Upper lobe of left lung (tissue), 6 donors: ENCODE measurements at regions not wholly inside any gene's neighbourhood (a gene's known extent, or its start where the extent isn't known, plus 50 kb on each side); places are given as distances from the start of the nearest gene placed in this dataset.

Source experiments
- ATAC-seq, 2 donors: fragments of 200-7000 bp; cut with Tn5 transposase; one replicate each; pipeline ENCODE4 v1.9.1; 2022; ENCODE audit warnings: mild to moderate bottlenecking in 2 of 2, moderate library complexity in 2 of 2; ENCODE audit not compliant: low FRiP score in 2 of 2
- DNase-seq, 2 donors: peaks; one replicate each; pipeline ENCODE4 v3.0.0-alpha.2; 2019 to 2020
- H3K27ac ChIP-seq, 4 donors: fragments of 200-600 bp; sonication (generic); one replicate each; pipeline ENCODE4 v1.5.1; 2016 to 2019
- H3K27me3 ChIP-seq, 4 donors: fragments of 200-600 bp; sonication (generic); one replicate each; pipeline ENCODE4 v1.5.1; 2017 to 2019
- H3K36me3 ChIP-seq, 4 donors: fragments of 200-600 bp; sonication (generic); one replicate each; pipeline ENCODE4 v1.5.1; 2016 to 2019
- H3K4me1 ChIP-seq, 4 donors: fragments of 200-600 bp; sonication (generic); one replicate each; pipeline ENCODE4 v1.5.1; 2018 to 2019
- H3K4me3 ChIP-seq, 4 donors: fragments of 200-600 bp; sonication (generic); one replicate each; pipeline ENCODE4 v1.5.1; 2017 to 2019; ENCODE audit warnings: mild to moderate bottlenecking in 2 of 4, moderate library complexity in 1 of 4
- H3K9me3 ChIP-seq, 4 donors: fragments of 200-600 bp; sonication (generic); one replicate each; pipeline ENCODE4 v1.5.1; 2018 to 2019
- EP300 ChIP-seq, 4 donors: sonication (generic); formaldehyde crosslinking; IDR thresholded peaks; one replicate each; pipeline ENCODE4 v1.5.1; 2017; ENCODE audit warnings: antibody characterized with exemption in 4 of 4, control low read depth in 2 of 4
- POLR2A ChIP-seq, 4 donors: fragments of 450-650 bp; IDR thresholded peaks; one replicate each; pipeline ENCODE4 v1.5.1; 2016 to 2017; ENCODE audit warnings: antibody characterized with exemption in 4 of 4, mild to moderate bottlenecking in 2 of 4
- POLR2AphosphoS5 ChIP-seq, 2 donors: sonication (generic); formaldehyde crosslinking; IDR thresholded peaks; one replicate each; pipeline ENCODE4 v1.5.1; 2017; ENCODE audit warnings: antibody characterized with exemption in 2 of 2
- WGBS, 2 donors: methylation state at CpG; one replicate each; pipeline ENCODE4 v1.1.5; 2017 to 2018; 5-methylcytosine and 5-hydroxymethylcytosine counted together
- TF ChIP-seq, protein P1 (sequence below), 6 experiments: fragments of 450-650 bp in 4 of 6; fragments of 200-600 bp in 2 of 6; sonication (generic) in 2 of 6; IDR thresholded peaks; one replicate each; pipeline ENCODE4 v1.5.1; 2016 to 2019; ENCODE audit warnings: antibody characterized with exemption in 6 of 6
- donor health status: DM: no; HTN: no; CAD: no; lungs with moderate emphysema.
- donor health status: DM: no; HTN: yes; CAD: no; lungs with severe emphysema.

DNA sequence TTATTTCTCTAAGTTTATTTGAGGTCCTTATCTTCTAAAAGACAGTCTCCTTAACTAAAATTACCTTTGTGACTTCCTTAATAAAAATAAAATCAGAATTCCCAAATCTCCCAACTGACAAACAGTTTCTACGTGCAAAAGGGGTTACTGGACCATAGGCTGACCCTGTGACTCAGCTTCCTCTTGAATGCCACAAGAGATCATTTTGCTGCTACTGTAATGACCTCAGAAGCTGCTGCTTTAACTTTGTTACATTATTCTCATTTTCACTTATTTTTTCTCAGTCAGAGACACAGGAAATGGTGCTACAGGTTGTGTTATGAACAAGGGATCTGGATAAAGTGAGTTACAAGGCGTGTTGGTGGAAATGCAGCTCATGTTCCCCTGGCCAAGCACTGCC is 132.2 kb upstream of the TMTC2 start:
- Histone ChIP-seq H3K27me3 (no peaks in the 10 kb centered on the region), H3K27ac (no peak overlapping the region), H3K4me1 (no peaks in the 10 kb centered on the region), H3K4me3 (no peak overlapping the region), H3K9me3 (peaks cover 0 to 4% (median 1%) of the 10 kb centered on the region in 4 donors), H3K36me3 (no peaks in the 10 kb centered on the region)
- WGBS, 2 donors: 58 to 61% methylated on average over 2 of the region's 2 CpGs
- DNase-seq (no peak), ATAC-seq (no peak)
- TF ChIP-seq, protein P1, sequence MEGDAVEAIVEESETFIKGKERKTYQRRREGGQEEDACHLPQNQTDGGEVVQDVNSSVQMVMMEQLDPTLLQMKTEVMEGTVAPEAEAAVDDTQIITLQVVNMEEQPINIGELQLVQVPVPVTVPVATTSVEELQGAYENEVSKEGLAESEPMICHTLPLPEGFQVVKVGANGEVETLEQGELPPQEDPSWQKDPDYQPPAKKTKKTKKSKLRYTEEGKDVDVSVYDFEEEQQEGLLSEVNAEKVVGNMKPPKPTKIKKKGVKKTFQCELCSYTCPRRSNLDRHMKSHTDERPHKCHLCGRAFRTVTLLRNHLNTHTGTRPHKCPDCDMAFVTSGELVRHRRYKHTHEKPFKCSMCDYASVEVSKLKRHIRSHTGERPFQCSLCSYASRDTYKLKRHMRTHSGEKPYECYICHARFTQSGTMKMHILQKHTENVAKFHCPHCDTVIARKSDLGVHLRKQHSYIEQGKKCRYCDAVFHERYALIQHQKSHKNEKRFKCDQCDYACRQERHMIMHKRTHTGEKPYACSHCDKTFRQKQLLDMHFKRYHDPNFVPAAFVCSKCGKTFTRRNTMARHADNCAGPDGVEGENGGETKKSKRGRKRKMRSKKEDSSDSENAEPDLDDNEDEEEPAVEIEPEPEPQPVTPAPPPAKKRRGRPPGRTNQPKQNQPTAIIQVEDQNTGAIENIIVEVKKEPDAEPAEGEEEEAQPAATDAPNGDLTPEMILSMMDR (IDR thresholded peaks at IDR 0.05): no peak
- TF ChIP-seq POLR2AphosphoS5 (IDR thresholded peaks at IDR 0.05) (no peak), POLR2A (IDR thresholded peaks at IDR 0.05) (no peak), EP300 (IDR thresholded peaks at IDR 0.05) (no peak)

DNA sequence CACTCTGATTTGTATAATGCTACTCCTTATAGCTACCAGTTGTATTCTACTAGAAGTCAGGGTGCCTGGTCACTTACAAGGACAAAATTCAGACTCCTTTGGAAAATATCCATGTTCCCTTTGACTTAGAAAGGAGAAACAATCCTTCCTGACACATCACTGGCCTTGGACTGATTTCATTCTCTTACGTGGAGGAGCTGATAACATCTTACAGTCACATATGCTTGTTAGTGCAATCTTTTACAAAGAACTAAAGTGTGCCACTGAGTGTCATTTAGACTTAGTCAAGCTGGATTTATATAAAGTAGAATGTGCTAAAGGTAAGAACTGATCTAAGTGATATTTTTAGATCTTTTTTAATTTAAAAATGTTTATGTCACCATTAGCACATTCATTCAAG is 131.0 kb upstream of the TMTC2 start:
- DNase-seq (no peak), ATAC-seq (no peak)
- Histone ChIP-seq H3K9me3 (peaks cover 0 to 4% (median 1%) of the 10 kb centered on the region in 4 donors), H3K27me3 (no peaks in the 10 kb centered on the region), H3K27ac (no peak overlapping the region), H3K36me3 (no peaks in the 10 kb centered on the region), H3K4me3 (no peak overlapping the region), H3K4me1 (no peaks in the 10 kb centered on the region)
- TF ChIP-seq POLR2AphosphoS5 (IDR thresholded peaks at IDR 0.05) (no peak), POLR2A (IDR thresholded peaks at IDR 0.05) (no peak), EP300 (IDR thresholded peaks at IDR 0.05) (no peak)
- TF ChIP-seq, protein P1 (IDR thresholded peaks at IDR 0.05): no peak
- 13 to 18% methylated on average over 1 of the region's 1 CpG for WGBS, 2 donors

DNA sequence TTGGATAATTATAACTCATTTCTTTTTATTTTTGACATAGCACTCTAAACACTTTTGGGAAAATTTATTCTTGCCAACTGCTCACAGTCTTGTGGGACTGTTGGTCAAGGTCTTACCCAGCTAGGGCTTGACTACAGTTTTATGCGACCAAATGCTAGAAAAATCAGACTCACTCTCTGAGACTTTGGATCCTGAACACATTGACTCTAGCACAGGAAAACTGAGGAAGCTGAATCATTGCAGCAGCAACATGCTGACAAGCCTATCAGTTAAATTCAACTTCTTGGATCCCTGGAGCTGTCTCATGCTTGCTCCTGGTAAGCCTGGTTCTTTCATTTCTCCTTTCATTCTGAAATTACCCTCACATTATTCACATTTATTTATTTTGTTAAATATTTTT is 120.7 kb upstream of the TMTC2 start:
- no peak for TF ChIP-seq POLR2AphosphoS5 (IDR thresholded peaks at IDR 0.05)
- no peak for TF ChIP-seq EP300 (IDR thresholded peaks at IDR 0.05)
- no peak for TF ChIP-seq POLR2A (IDR thresholded peaks at IDR 0.05)
- TF ChIP-seq, protein P1 (IDR thresholded peaks at IDR 0.05): no peak
- 90 to 91% methylated on average over 1 of the region's 1 CpG for WGBS, 2 donors
- Histone ChIP-seq H3K36me3 (no peaks in the 10 kb centered on the region), H3K9me3 (no peaks in the 10 kb centered on the region), H3K4me1 (no peaks in the 10 kb centered on the region), H3K4me3 (no peak overlapping the region), H3K27me3 (no peaks in the 10 kb centered on the region), H3K27ac (no peak overlapping the region)
- ATAC-seq (no peak), DNase-seq (no peak)

DNA sequence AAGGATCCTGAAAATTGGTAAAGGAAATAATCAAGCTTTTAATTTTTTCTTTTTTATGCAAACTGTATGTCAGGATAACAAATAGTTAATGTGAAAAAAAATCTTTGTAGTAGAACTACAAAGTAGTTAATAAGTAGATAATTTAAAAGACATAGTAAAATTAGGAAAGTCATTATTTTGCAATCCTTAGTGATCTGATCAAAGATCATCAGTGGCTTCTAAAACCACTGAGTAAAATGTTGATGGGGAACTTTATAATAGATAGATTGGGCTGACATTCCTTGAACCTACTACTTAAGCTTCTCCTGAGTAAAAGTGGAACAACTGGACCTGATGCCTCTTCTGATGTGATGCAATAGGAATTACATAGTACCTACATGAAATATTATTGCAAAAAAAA is 119.0 kb upstream of the TMTC2 start:
- ATAC-seq (no peak), DNase-seq (no peak)
- no peak overlapping the region for H3K27ac ChIP-seq
- no peaks in the 10 kb centered on the region for H3K4me1 ChIP-seq
- H3K36me3 ChIP-seq: no peaks in the 10 kb centered on the region
- no peaks in the 10 kb centered on the region for H3K9me3 ChIP-seq
- no peaks in the 10 kb centered on the region for H3K27me3 ChIP-seq
- TF ChIP-seq POLR2A (IDR thresholded peaks at IDR 0.05) (no peak), EP300 (IDR thresholded peaks at IDR 0.05) (no peak), POLR2AphosphoS5 (IDR thresholded peaks at IDR 0.05) (no peak)
- TF ChIP-seq, protein P1 (IDR thresholded peaks at IDR 0.05): no peak
- H3K4me3 ChIP-seq: no peak overlapping the region

DNA sequence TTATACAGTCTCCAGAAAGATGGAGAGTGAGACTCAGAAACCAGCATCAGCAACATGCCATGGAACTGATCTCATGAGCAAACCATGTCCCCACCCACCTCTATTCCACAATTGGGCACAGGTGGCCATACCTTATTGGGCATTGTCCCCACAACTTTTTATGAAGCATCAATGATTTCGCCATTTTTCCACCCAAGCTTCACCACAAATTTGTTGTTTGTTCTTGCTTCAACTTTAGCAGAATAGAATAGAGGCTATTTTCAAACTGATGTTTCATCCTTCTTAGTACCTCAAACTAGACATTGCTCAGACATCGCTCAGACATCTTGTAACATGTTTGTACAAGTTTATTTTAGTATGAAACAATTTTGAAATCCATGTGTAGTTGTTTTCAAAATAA is 112.5 kb upstream of the TMTC2 start:
- no peak for ATAC-seq
- Histone ChIP-seq H3K9me3 (no peaks in the 10 kb centered on the region), H3K27me3 (no peaks in the 10 kb centered on the region), H3K36me3 (no peaks in the 10 kb centered on the region), H3K27ac (no peak overlapping the region), H3K4me3 (no peak overlapping the region), H3K4me1 (no peaks in the 10 kb centered on the region)
- 82 to 83% methylated on average over 2 of the region's 2 CpGs for WGBS, 2 donors
- TF ChIP-seq EP300 (IDR thresholded peaks at IDR 0.05) (no peak), POLR2AphosphoS5 (IDR thresholded peaks at IDR 0.05) (no peak), POLR2A (IDR thresholded peaks at IDR 0.05) (no peak)
- TF ChIP-seq, protein P1 (IDR thresholded peaks at IDR 0.05): no peak
- DNase-seq: no peak
